Loucy (cell line): ENCODE measurements at regions not wholly inside any gene's neighbourhood (a gene's known extent, or its start where the extent isn't known, plus 50 kb on each side); places are given as distances from the start of the nearest gene placed in this dataset.

Experiments
- EZH2phosphoT487 ChIP-seq: fragments of 200-600 bp; IDR thresholded peaks from 2 replicates; pipeline ENCODE4 v1.6.1; 2018; ENCODE audit warnings: antibody characterized with exemption, mild to moderate bottlenecking, moderate library complexity, borderline replicate concordance
- TF ChIP-seq, protein P1 (sequence below): fragments of 200-600 bp; sonication (generic); conservative IDR thresholded peaks from 2 replicates; pipeline ENCODE4 v1.5.1; 2014; ENCODE audit warnings: mild to moderate bottlenecking, antibody characterized with exemption, low read length

DNA sequence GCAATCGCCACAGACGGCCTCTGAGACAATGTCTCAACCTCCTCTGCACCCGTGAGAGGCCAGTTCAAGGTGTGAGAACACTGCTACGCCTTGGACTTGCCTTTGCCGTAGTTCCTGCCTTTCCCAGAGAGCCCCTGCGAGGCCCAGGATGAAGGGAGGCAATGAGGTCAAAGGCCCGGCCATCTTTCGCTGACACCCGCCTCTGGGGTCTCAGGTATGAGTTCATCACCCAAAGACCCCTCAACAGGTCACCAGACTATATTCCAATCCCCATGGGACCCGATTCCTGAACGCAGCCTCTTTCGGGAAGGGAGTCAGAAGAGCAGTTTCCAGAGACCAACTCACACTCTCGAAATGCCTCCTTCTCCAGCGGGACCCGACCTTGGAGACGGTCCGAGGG, 573.5 kb downstream of the KCNJ18 start:
- TF ChIP-seq, protein P1, sequence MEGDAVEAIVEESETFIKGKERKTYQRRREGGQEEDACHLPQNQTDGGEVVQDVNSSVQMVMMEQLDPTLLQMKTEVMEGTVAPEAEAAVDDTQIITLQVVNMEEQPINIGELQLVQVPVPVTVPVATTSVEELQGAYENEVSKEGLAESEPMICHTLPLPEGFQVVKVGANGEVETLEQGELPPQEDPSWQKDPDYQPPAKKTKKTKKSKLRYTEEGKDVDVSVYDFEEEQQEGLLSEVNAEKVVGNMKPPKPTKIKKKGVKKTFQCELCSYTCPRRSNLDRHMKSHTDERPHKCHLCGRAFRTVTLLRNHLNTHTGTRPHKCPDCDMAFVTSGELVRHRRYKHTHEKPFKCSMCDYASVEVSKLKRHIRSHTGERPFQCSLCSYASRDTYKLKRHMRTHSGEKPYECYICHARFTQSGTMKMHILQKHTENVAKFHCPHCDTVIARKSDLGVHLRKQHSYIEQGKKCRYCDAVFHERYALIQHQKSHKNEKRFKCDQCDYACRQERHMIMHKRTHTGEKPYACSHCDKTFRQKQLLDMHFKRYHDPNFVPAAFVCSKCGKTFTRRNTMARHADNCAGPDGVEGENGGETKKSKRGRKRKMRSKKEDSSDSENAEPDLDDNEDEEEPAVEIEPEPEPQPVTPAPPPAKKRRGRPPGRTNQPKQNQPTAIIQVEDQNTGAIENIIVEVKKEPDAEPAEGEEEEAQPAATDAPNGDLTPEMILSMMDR, result no peak
- TF ChIP-seq EZH2phosphoT487, result no peak
